ENCODE measurements at regions not wholly inside any gene's neighbourhood (a gene's known extent, or its start where the extent isn't known, plus 50 kb on each side); places are given as distances from the start of the nearest gene placed in this dataset.

DNA sequence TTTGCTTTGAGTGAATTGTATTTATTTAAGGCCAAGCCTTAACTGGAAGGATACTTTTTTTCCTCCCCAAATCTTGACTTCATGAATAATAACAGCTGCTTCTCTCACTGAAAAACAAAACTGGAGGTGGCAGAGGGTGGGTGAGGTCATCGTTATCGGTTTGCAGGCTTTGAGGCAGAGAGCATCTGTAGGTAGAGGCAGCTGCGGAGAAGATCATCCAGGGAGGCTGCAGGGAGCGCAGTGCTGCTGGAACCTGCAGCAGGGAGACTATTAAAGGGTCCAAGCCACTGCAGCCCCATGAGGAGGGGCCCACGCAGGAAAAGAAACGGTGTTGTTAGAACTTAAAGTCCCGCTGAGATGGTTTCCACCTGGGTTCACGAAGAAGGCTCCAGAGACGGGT, 112.1 kb upstream of the SDK1 start:
- no peaks in the 10 kb centered on the region for H4K20me1 ChIP-seq (ENCODE audit: control insufficient read depth, extremely low read depth, insufficient read depth, low read length)
- H3K27me3 ChIP-seq (ENCODE audit: control insufficient read depth, extremely low read depth, insufficient read depth, low read length) = no peaks in the 10 kb centered on the region
- dilution Hi-C loops (cut with MboI; ENCODE audit: extremely low pct_ligation_motif_present, low sequenced_read_pairs) = no loop called here
- no peak for DNase-seq (ENCODE audit: low read depth, low spot score)
- H3K36me3 ChIP-seq (ENCODE audit: control insufficient read depth in 2 of 2, extremely low read depth in 1 of 2, insufficient read depth in 2 of 2, low read length in 2 of 2) = no peaks in the 10 kb centered on the region
- no peak overlapping the region for H3K4me2 ChIP-seq (ENCODE audit: control insufficient read depth, extremely low read depth, insufficient read depth, low read depth, low read length)
- no peaks in the 10 kb centered on the region for H3K79me2 ChIP-seq (ENCODE audit: control insufficient read depth, insufficient read depth, low read length)
- H3K27ac ChIP-seq (ENCODE audit: control insufficient read depth, insufficient read depth, low read length) = no peak overlapping the region
- no peaks in the 10 kb centered on the region for H3K9me3 ChIP-seq (ENCODE audit: control insufficient read depth, low read depth, low read length)
- TF ChIP-seq, protein P1, sequence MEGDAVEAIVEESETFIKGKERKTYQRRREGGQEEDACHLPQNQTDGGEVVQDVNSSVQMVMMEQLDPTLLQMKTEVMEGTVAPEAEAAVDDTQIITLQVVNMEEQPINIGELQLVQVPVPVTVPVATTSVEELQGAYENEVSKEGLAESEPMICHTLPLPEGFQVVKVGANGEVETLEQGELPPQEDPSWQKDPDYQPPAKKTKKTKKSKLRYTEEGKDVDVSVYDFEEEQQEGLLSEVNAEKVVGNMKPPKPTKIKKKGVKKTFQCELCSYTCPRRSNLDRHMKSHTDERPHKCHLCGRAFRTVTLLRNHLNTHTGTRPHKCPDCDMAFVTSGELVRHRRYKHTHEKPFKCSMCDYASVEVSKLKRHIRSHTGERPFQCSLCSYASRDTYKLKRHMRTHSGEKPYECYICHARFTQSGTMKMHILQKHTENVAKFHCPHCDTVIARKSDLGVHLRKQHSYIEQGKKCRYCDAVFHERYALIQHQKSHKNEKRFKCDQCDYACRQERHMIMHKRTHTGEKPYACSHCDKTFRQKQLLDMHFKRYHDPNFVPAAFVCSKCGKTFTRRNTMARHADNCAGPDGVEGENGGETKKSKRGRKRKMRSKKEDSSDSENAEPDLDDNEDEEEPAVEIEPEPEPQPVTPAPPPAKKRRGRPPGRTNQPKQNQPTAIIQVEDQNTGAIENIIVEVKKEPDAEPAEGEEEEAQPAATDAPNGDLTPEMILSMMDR (optimal IDR thresholded peaks at IDR 0.05 in 1 of 3, IDR thresholded peaks at IDR 0.05 in 1 of 3, conservative IDR thresholded peaks at IDR 0.05 in 1 of 3; ENCODE audit: extremely low read depth in 1 of 3, insufficient read depth in 2 of 3, low read length in 3 of 3) = no peak
- no peak for TF ChIP-seq EZH2 (IDR thresholded peaks at IDR 0.05; ENCODE audit: low read length)
- H2AFZ ChIP-seq (ENCODE audit: control insufficient read depth, low read length) = no peak overlapping the region
- H3K4me1 ChIP-seq (ENCODE audit: control insufficient read depth, extremely low read depth, insufficient read depth, low read length) = no peaks in the 10 kb centered on the region
- no peak overlapping the region for H3K4me3 ChIP-seq (ENCODE audit: control insufficient read depth in 2 of 3, extremely low read depth in 1 of 3, insufficient read depth in 2 of 3, low read depth in 1 of 3, low read length in 3 of 3)
- no peak overlapping the region for H3K9ac ChIP-seq (ENCODE audit: control insufficient read depth, extremely low read depth, insufficient read depth, low read length)
- no peaks in the 10 kb centered on the region for H3K9me1 ChIP-seq (ENCODE audit: control insufficient read depth, extremely low read depth, insufficient read depth, low read length)
- no peak for FAIRE-seq

DNA sequence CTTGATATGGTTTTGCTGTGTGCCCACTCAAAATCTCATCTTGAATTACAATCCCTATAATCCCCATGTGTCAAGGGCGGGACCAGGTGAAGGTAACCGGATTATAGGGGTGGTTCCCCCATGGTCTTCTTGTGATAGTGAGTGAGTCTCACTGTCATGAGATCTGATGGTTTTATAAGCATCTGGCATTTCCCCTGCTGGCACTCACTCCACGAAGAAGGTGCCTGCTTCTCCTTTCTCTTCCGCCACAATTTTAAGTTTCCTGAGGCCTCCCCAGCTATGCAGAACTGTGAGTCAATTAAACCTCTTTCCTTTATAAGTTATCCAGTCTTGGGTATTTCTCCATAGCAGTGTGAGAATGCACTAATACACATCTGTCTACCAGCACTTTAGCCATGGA, 109.5 kb upstream of the SDK1 start:
- Histone ChIP-seq H3K36me3 (ENCODE audit: control insufficient read depth in 2 of 2, extremely low read depth in 1 of 2, insufficient read depth in 2 of 2, low read length in 2 of 2) (no peaks in the 10 kb centered on the region), H3K9ac (ENCODE audit: control insufficient read depth, extremely low read depth, insufficient read depth, low read length) (no peak overlapping the region), H4K20me1 (ENCODE audit: control insufficient read depth, extremely low read depth, insufficient read depth, low read length) (no peaks in the 10 kb centered on the region), H3K4me3 (ENCODE audit: control insufficient read depth in 2 of 3, extremely low read depth in 1 of 3, insufficient read depth in 2 of 3, low read depth in 1 of 3, low read length in 3 of 3) (no peak overlapping the region), H3K27me3 (ENCODE audit: control insufficient read depth, extremely low read depth, insufficient read depth, low read length) (no peaks in the 10 kb centered on the region), H3K79me2 (ENCODE audit: control insufficient read depth, insufficient read depth, low read length) (no peaks in the 10 kb centered on the region), H3K27ac (ENCODE audit: control insufficient read depth, insufficient read depth, low read length) (no peak overlapping the region), H2AFZ (ENCODE audit: control insufficient read depth, low read length) (no peak overlapping the region), H3K4me2 (ENCODE audit: control insufficient read depth, extremely low read depth, insufficient read depth, low read depth, low read length) (no peak overlapping the region), H3K9me1 (ENCODE audit: control insufficient read depth, extremely low read depth, insufficient read depth, low read length) (no peaks in the 10 kb centered on the region), H3K9me3 (ENCODE audit: control insufficient read depth, low read depth, low read length) (no peaks in the 10 kb centered on the region), H3K4me1 (ENCODE audit: control insufficient read depth, extremely low read depth, insufficient read depth, low read length) (no peaks in the 10 kb centered on the region)
- dilution Hi-C loops (cut with MboI; ENCODE audit: extremely low pct_ligation_motif_present, low sequenced_read_pairs) = no loop called here
- DNase-seq (ENCODE audit: low read depth, low spot score) = no peak
- no peak for FAIRE-seq
- TF ChIP-seq, protein P1 (optimal IDR thresholded peaks at IDR 0.05 in 1 of 3, IDR thresholded peaks at IDR 0.05 in 1 of 3, conservative IDR thresholded peaks at IDR 0.05 in 1 of 3; ENCODE audit: extremely low read depth in 1 of 3, insufficient read depth in 2 of 3, low read length in 3 of 3) = no peak
- TF ChIP-seq EZH2 (IDR thresholded peaks at IDR 0.05; ENCODE audit: low read length) = no peak

All from keratinocyte (primary cell).